Fibroblast of skin of left biceps (primary cell): ENCODE measurements at regions not wholly inside any gene's neighbourhood (a gene's known extent, or its start where the extent isn't known, plus 50 kb on each side); places are given as distances from the start of the nearest gene placed in this dataset.
A peak's percentile ranks its signal among the peaks of the same experiment; 100 is the strongest.
"Not testable (repeated sequence)": the region's sequence is repeated elsewhere in the genome, so short reads cannot be mapped to it uniquely, and the experiment has no call there.

ENCODE experiments used
- DNase-seq, 2 experiments: peaks; one replicate each; pipeline ENCODE4 v3.0.0-alpha.2; 2013; ENCODE audit warnings: low read depth in 2 of 2

- no peak for DNase-seq
Observed at GRCh38 chr13:81058916-81059290, 718.0 kb upstream of the SPRY2 start.

- no peak for DNase-seq
Observed at GRCh38 chr13:81058211-81058915, 717.4 kb upstream of the SPRY2 start.

GRCh38 chr13:81051873-81052272, 710.9 kb upstream of the SPRY2 start:
- DNase-seq: no peak

GRCh38 chr13:81048026-81048461, 707.1 kb upstream of the SPRY2 start:
- DNase-seq: no peak

GRCh38 chr13:81041761-81042160, 700.8 kb upstream of the SPRY2 start:
- no peak for DNase-seq

GRCh38 chr13:81031996-81032395, 691.1 kb upstream of the SPRY2 start:
- no peak for DNase-seq

GRCh38 chr13:81025091-81025490, 684.2 kb upstream of the SPRY2 start:
- no peak for DNase-seq

GRCh38 chr13:81021284-81021840, 680.4 kb upstream of the SPRY2 start:
- no peak for DNase-seq

GRCh38 chr13:81020010-81020409, 679.1 kb upstream of the SPRY2 start:
- no peak for DNase-seq

GRCh38 chr13:81018936-81019335, 678.0 kb upstream of the SPRY2 start:
- no peak for DNase-seq

GRCh38 chr13:81017513-81018152, 676.7 kb upstream of the SPRY2 start:
- DNase-seq: peak; percentile 2 to 8

GRCh38 chr13:81012031-81012430, 671.1 kb upstream of the SPRY2 start:
- DNase-seq: no peak

- DNase-seq: no peak
Observed at GRCh38 chr13:81001828-81002385, 661.0 kb upstream of the SPRY2 start.

GRCh38 chr13:80998603-80999002, 657.7 kb upstream of the SPRY2 start:
- DNase-seq: not testable (repeated sequence)

- DNase-seq: no peak
Observed at GRCh38 chr13:80989747-80990146, 648.8 kb upstream of the SPRY2 start.

- no peak for DNase-seq
Observed at GRCh38 chr13:80989241-80989640, 648.3 kb upstream of the SPRY2 start.

- DNase-seq: no peak
Observed at GRCh38 chr13:80988391-80989151, 647.6 kb upstream of the SPRY2 start.

GRCh38 chr13:80979035-80979641, 638.2 kb upstream of the SPRY2 start:
- peak; percentile 6 to 24 for DNase-seq

- no peak for DNase-seq
Observed at GRCh38 chr13:80977168-80977567, 636.2 kb upstream of the SPRY2 start.

GRCh38 chr13:80975903-80976302, 635.0 kb upstream of the SPRY2 start:
- no peak for DNase-seq

- DNase-seq: no peak
Observed at GRCh38 chr13:80973721-80974120, 632.8 kb upstream of the SPRY2 start.
